ENCODE measurements at regions not wholly inside any gene's neighbourhood (a gene's known extent, or its start where the extent isn't known, plus 50 kb on each side); places are given as distances from the start of the nearest gene placed in this dataset.

DNA sequence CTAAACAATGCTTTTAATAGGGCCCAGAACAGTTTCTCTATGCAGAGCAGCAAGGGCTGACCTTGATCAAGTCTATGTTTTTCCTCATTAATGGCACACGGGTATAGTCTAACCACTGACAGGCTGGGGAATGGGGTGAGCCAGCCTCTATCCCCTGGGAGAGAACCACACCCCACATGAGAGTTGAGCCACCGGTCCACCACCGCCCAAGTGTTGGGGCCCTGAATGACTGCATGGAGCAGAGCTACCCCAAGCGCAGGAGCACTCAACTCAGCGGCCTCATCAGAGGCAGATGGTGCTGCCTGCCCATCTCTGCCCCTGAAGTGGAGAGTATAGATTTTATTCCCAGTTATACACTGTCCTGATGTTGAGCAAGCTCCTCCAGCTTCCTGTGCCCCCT is 247.9 kb upstream of the IRX1 start:
- FAIRE-seq (no peak), DNase-seq (ENCODE audit: low read depth) (no peak)
- H3K27me3 ChIP-seq (ENCODE audit: control insufficient read depth, insufficient read depth, low read length), result no peaks in the 10 kb centered on the region
- no peaks in the 10 kb centered on the region for H3K36me3 ChIP-seq (ENCODE audit: control insufficient read depth, insufficient read depth, low read length)
- TF ChIP-seq, protein P1, sequence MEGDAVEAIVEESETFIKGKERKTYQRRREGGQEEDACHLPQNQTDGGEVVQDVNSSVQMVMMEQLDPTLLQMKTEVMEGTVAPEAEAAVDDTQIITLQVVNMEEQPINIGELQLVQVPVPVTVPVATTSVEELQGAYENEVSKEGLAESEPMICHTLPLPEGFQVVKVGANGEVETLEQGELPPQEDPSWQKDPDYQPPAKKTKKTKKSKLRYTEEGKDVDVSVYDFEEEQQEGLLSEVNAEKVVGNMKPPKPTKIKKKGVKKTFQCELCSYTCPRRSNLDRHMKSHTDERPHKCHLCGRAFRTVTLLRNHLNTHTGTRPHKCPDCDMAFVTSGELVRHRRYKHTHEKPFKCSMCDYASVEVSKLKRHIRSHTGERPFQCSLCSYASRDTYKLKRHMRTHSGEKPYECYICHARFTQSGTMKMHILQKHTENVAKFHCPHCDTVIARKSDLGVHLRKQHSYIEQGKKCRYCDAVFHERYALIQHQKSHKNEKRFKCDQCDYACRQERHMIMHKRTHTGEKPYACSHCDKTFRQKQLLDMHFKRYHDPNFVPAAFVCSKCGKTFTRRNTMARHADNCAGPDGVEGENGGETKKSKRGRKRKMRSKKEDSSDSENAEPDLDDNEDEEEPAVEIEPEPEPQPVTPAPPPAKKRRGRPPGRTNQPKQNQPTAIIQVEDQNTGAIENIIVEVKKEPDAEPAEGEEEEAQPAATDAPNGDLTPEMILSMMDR (IDR thresholded peaks at IDR 0.05; ENCODE audit: insufficient read depth, low read length, severe bottlenecking), result no peak
- no peak overlapping the region for H3K4me3 ChIP-seq (ENCODE audit: low read depth, low read length)

DNA sequence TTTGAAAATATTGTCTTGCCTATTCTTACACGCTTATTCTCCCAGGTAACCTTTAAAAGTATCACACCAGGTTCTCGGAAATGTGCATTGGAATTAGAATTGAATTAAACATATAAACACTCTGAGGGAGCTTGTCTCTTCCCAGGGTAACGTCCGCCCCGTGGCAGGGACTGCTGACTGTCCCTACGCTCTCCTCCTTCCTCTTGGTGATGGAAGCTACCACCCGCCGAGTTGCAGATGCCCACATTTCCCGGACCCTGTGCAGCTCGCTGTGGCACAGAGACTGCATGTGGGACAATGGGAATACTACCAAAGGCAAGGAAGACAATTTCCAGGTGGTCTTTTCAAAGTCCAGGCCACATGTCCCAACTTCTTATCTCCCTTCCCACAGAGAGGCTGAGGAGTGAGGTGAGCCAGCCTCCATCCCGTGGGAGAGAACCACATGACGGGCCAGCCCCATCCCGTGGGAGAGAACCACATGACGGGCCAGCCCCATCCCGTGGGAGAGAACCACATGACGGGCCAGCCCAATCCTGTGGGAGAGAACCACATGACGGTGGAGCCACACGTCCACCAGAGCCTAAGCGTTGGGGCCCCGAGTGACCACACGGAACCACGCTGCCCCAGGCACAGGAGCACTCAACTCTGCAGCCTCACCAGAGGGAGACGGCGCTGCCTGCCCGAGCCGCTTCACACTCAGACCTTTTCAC is 249.4 kb upstream of the IRX1 start:
- DNase-seq (ENCODE audit: low read depth), result no peak
- no peaks in the 10 kb centered on the region for H3K27me3 ChIP-seq (ENCODE audit: control insufficient read depth, insufficient read depth, low read length)
- no peaks in the 10 kb centered on the region for H3K36me3 ChIP-seq (ENCODE audit: control insufficient read depth, insufficient read depth, low read length)
- no peak for FAIRE-seq
- TF ChIP-seq, protein P1 (IDR thresholded peaks at IDR 0.05; ENCODE audit: insufficient read depth, low read length, severe bottlenecking), result no peak
- no peak overlapping the region for H3K4me3 ChIP-seq (ENCODE audit: low read depth, low read length)

DNA sequence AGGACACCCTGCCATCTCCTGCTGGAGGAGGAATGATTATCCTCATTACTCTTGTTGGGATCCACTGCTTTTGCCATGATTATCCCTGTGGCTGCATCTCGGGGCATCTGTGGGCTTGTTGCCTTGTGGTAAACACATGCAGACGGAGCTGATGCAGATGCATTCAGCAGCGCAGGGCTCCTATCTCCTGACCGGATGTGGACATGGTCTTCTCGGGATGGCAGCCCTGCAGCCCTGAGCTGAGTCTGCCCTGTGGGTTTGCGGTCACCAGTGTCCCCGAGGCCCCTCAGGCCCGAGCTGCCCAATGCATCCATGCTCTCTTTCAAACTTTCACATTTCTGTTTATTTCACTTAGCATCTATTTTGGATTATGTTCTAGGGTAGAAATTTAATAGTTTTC is 250.4 kb upstream of the IRX1 start:
- TF ChIP-seq, protein P1 (IDR thresholded peaks at IDR 0.05; ENCODE audit: insufficient read depth, low read length, severe bottlenecking), result no peak
- Histone ChIP-seq H3K36me3 (ENCODE audit: control insufficient read depth, insufficient read depth, low read length) (no peaks in the 10 kb centered on the region), H3K27me3 (ENCODE audit: control insufficient read depth, insufficient read depth, low read length) (no peaks in the 10 kb centered on the region), H3K4me3 (ENCODE audit: low read depth, low read length) (no peak overlapping the region)
- FAIRE-seq (no peak), DNase-seq (ENCODE audit: low read depth) (no peak)

DNA sequence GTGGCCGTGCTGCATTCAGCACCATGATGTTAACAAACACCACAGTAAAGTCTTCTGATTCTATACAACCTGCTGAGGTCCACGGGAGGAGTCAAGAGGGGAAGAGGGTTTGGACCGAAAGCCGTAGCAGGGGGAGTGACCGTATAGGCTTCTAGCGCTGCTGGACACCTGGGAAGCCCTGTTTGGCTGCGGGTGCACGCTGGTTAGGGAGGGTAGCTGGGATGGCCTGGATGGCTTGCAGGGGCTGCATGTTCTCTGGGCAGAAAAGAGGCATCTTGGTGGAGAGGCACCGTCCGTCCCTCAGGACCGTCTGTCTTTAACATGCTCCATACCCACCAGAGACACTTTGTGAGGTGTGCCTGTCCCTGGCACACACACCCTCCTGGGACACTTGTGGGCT is 251.0 kb upstream of the IRX1 start:
- TF ChIP-seq, protein P1 (IDR thresholded peaks at IDR 0.05; ENCODE audit: insufficient read depth, low read length, severe bottlenecking), result no peak
- Histone ChIP-seq H3K4me3 (ENCODE audit: low read depth, low read length) (no peak overlapping the region), H3K36me3 (ENCODE audit: control insufficient read depth, insufficient read depth, low read length) (no peaks in the 10 kb centered on the region), H3K27me3 (ENCODE audit: control insufficient read depth, insufficient read depth, low read length) (no peaks in the 10 kb centered on the region)
- FAIRE-seq (no peak), DNase-seq (ENCODE audit: low read depth) (no peak)

DNA sequence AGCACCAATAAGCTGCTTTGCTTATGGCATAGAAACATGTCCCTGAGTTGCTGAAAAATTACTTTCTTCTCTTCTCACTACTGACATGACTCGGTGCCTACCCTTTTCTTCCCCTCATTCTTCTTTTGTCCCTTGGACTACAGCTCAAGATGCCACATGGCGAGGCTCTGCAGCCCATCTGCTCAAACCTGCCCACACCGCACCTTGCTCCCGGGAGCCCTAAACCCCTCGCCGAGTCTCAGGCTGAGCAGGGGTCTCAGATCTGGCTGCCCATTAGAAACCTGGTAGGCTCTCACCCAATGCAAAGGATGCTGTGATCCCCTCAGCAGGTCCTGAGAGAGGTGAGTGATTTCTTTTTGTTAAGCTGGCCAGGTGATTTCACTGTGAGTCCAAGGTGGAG is 251.7 kb upstream of the IRX1 start:
- DNase-seq (ENCODE audit: low read depth), result no peak
- H3K36me3 ChIP-seq (ENCODE audit: control insufficient read depth, insufficient read depth, low read length), result no peaks in the 10 kb centered on the region
- H3K27me3 ChIP-seq (ENCODE audit: control insufficient read depth, insufficient read depth, low read length), result no peaks in the 10 kb centered on the region
- no peak for FAIRE-seq
- no peak overlapping the region for H3K4me3 ChIP-seq (ENCODE audit: low read depth, low read length)
- TF ChIP-seq, protein P1 (IDR thresholded peaks at IDR 0.05; ENCODE audit: insufficient read depth, low read length, severe bottlenecking), result no peak

DNA sequence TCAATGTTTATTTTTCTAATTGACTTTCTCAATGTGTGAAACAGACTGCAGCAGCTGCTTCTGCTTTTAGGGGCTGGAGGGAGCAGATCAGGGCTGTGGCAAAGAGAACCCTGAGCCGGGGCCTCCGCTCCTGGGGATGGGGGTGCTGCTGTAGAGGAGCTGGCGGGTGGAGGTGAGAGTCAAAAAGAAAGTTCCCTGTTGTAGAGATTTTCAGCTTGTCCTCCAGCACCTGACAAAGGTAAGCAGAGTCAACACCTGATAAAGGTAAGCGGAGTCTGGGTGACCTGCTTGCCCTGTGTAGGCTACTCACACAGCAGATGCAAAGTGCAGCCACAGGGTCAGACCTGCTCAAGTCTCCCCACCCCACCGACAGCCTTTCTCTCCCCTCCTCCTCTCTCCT is 252.4 kb upstream of the IRX1 start:
- FAIRE-seq (no peak), DNase-seq (ENCODE audit: low read depth) (no peak)
- H3K27me3 ChIP-seq (ENCODE audit: control insufficient read depth, insufficient read depth, low read length), result no peaks in the 10 kb centered on the region
- TF ChIP-seq, protein P1 (IDR thresholded peaks at IDR 0.05; ENCODE audit: insufficient read depth, low read length, severe bottlenecking), result no peak
- H3K36me3 ChIP-seq (ENCODE audit: control insufficient read depth, insufficient read depth, low read length), result no peaks in the 10 kb centered on the region
- H3K4me3 ChIP-seq (ENCODE audit: low read depth, low read length), result no peak overlapping the region
